Superior temporal gyrus (tissue), 1 donor: ENCODE measurements at regions not wholly inside any gene's neighbourhood (a gene's known extent, or its start where the extent isn't known, plus 50 kb on each side); places are given as distances from the start of the nearest gene placed in this dataset.

ENCODE experiments used
- DNase-seq: peaks from one replicate; pipeline ENCODE4 v3.0.0-alpha.2; 2016; ENCODE audit errors: extremely low spot score

DNA sequence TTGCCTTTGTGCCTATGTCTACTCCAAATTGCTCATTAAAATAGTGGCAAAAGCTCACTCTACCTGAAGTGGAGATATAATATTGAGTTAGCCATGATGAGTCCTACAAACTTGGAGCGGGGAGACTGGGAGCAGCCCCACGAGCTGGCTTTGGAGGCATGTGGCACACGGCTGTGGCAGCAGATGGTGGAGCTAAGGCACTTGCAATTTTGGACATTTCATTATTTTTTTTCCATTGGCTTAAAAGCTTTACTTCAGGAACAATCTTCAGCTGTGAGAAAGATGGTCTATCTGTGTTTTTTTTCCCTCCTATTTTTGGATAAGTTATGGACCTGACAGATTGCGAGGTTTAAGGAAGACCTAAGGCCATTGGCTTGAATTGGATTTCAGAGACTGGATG is 578.3 kb downstream of the CMPK2 start:
- no peak for DNase-seq

DNA sequence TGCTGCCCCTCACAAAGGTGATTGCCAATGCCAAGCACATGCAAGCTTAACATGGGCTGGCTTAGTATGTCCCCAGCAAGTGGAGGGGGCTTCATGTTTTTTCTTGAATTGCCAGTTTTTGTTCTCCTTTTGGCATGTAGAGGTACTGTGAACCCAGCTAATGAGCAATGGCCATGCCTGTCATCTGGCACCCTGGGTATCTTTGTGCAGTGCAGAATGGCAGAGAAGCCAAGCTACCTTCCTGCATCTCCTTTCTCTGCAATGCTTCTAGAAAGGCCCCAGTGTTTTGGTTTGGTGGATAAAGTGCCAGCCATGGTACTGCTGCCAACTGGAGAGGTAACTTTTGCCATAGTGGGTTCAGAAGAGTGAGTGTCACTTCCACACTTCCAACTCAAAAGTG is 576.9 kb downstream of the CMPK2 start:
- no peak for DNase-seq

- DNase-seq = no peak
These were observed 575.3 kb downstream of the CMPK2 start for GRCh38 chr2:6290217-6291015.

DNA sequence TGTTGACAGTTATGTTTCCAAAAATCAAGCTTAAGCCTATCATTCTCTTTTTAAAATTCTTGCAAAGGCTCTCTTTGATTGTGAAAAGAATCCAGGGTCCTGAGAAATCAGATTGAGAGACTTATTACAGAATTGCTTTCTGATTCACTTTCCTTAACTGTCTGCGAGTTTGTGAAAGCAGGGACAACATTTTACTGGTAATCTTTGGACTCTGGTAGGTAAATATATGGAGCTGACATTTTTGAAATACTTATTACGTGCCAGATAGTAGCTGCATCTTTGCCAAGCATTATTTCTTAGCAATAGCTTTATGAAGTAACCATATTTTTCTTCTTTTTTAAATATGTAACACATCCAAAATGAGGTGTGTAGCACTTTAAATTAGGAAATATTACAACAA is 570.9 kb downstream of the CMPK2 start:
- DNase-seq = no peak

GRCh38 chr2:6297238-6297637 is 568.5 kb downstream of the CMPK2 start:
- no peak for DNase-seq

- no peak for DNase-seq
These were observed 564.3 kb downstream of the CMPK2 start for GRCh38 chr2:6301426-6301825.

DNA sequence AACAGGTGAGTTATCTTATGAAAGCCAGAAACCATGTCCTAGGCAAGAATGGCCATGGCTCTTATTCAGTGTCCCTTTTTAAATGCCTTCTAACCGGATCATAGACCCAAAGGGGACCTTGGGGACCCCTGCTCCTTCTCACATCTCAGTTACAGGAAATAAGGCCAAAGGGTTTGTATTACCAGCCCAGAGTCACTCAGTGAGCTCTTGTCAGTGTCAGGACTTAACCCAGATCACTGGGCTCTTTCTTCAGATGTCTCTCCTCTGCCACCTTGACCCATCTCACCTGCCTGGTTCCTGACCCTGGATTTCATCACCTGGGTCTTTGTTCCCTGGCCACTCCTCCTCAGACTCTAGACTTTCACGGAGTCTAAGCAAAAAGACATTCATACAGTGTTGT is 556.7 kb downstream of the CMPK2 start:
- no peak for DNase-seq

GRCh38 chr2:6309415-6310255 is 556.1 kb downstream of the CMPK2 start:
- no peak for DNase-seq

DNA sequence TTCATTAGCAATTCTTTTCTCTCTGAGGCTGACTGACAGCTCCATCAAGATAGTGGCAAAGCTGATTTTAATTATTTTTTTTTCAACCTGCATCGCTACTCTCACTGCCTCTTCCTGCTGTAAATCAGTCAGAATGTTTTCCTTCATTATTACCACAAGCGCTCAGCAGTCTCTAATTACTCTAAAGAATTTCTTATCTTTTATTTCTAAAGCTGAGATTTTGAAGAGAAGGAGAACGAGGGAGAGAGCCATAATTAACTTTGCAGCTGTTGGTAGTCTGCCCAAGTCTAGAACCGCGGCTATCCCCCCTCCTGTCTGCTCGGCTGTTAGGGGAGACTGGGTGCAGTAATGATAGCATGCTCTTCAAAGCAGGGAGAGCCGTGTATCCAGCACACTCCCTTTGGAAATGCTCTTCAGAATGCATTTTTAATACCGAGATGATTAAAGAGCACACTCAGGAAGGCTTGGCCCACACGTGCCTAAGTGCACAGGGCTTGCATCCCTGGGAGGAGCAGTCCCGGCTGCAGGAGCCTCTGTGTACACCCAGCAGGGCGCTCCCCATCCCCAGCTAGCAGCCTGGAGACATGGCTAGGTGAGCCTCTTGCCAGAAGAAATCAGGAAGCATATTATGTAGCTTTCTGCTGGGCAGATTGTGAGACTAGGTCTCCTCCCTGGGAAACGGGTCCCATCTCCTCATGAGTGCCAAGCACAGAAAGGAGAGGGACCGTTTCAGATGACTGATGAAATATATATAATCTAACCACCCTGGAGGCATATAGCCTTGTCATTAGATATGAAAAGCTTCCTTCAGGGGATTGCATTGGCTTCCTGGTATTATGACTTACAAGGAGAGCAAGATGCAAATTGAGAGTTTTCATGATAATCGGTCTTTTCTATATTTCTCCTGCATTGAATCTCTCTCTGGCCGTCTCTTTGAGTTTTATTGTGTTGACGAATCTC is 555.2 kb downstream of the CMPK2 start:
- no peak for DNase-seq

GRCh38 chr2:6312367-6312766 is 553.3 kb downstream of the CMPK2 start:
- DNase-seq = no peak

DNA sequence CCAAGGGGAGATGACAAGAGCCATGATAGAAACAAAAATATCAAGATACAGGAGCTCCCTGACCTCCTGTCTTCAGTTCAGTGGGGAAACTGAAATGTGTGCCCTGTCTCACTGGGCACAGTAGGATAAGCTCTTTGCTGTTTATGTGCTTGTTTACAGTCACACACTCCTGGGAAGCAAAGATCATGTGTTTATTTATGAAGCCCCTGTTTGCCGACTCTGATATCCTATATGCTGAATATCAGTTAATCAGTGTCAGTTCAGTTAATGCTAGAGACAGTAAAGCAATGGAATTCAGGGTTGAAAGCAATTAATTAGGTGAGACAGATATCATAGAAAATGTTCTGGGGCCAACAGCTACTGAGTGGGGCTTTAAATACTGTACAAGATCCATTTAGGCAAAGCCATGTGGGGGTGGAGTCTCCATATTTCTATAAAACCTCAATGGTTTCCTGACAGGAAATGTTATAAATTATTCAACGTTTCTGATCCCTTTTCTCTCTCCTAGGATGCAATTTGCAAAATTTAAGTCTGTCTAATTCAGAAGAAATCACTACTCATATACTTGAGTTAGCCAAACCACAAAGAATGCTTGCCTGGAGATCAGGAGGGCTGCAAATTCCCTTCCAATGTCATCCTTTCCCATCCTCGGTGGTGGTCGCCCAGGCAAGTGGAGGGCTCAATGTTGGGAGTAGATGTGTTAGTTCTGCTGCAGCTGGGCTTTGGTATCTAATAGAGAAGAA is 551.3 kb downstream of the CMPK2 start:
- no peak for DNase-seq

GRCh38 chr2:6325616-6326015 is 540.1 kb downstream of the CMPK2 start:
- DNase-seq = no peak

GRCh38 chr2:6326958-6327357 is 538.7 kb downstream of the CMPK2 start:
- no peak for DNase-seq

DNA sequence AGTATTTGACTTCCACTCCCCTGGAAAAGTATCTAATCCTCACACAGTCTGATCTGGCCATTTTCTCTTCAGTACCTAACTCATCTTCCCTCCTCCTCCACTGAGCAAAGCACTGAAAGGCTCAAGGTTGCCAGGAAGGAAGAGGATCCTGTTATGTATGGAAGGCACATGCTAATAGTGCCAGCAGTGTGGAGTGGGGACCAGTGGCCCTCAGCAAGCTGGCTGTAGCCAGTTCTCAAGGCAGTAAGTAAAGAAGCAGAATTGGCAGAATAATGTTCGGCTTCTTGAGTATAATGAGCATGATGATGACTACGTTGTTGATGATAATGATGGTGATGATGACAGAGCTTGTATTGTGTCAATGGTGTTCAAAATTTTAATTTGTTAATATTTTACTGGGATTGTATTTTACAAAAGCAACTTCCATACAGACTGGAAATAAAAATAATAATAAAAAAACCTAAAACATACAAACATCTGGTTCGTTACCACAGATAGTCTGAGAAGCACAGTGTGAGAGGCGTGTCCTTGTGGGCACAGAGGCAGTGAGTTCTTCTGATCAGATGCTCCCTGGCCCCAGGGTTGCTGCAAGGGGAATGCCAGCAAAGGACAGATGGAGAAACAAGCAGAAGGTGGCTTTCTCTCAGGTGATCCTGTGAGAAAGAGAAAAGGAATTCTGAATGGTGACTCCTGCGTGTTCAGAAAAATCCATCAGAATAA is 528.8 kb downstream of the CMPK2 start:
- DNase-seq = no peak

DNA sequence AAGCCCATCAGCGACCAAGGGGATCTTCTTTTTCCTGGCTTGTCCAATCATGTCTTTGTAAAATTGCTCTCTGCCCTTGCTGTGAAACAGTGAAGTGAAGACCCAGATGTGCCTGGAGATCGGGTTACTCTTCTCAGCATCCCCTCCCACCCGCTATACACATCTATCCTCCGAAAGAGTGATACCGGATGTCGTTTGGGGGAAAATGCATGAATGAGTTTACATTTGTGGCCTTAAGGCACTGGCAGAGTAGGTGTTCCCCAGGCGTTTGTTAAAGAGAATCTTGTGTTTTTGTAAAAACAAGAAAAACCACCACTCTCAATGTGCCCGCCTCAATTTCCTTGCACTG is 528.3 kb downstream of the CMPK2 start:
- DNase-seq = no peak

DNA sequence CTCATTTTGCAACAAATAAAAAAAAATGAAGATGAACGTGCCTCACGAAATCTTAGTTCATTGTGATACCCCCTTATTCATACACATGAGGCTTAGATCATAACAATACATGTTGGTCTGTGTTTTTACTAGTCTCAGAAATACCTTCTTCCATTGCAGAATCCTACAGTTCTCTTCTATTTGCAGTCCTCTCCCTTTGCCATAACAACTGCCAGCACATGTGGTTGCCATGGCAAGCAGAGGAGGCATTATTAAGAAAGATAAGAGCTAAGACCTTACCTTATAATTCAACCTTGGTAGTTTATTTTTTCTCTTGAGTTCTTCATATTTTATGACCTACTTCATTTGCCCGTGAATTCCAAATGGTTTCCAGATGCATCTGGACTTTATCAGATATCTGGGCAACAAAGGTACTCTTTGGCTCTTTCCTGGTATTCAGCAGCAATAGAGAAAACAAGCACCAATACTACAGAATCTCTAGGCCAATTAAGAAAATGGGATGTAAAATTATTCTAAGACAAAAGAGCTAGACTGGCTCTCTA is 524.0 kb downstream of the CMPK2 start:
- no peak for DNase-seq

GRCh38 chr2:6342273-6342920 is 523.3 kb downstream of the CMPK2 start:
- DNase-seq = no peak

DNA sequence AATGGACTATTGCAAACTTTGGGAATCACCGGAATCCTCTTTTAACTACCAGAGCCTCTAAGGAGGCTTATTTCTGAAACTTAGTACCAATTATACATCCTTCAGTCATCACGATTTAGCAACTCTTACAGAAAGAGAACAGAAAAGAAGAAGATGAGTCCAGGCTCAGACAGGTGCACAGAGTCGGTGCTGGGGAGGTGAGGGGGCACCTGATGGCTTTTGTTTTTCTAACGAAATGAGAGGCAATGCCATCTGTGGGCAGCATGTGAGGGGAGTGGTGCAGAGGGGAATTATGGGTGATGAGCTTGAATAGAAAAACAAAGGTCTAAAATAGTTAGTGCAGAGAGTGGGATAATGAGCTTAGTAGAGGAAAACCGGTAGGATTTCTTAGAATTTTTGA is 522.6 kb downstream of the CMPK2 start:
- DNase-seq = no peak

GRCh38 chr2:6352247-6352646 is 513.5 kb downstream of the CMPK2 start:
- DNase-seq = no peak
